HG03159 (cell line): ENCODE measurements at regions not wholly inside any gene's neighbourhood (a gene's known extent, or its start where the extent isn't known, plus 50 kb on each side); places are given as distances from the start of the nearest gene placed in this dataset.

Source experiments
- ATAC-seq: cut with Tn5 transposase; IDR thresholded peaks from one replicate; pipeline ENCODE4 v1.9.1; 2021; ENCODE audit warnings: mild to moderate bottlenecking, moderate library complexity; ENCODE audit not compliant: unreplicated experiment

GRCh38 chr11:36724742-36725385 is 126.8 kb upstream of the RAG2 start:
- ATAC-seq, result peak; percentile 70

- ATAC-seq, result no peak
These were observed 124.4 kb upstream of the RAG2 start for GRCh38 chr11:36722421-36722820.

GRCh38 chr11:36719358-36720107 is 121.5 kb upstream of the RAG2 start:
- ATAC-seq, result no peak

- no peak for ATAC-seq
These were observed 120.4 kb upstream of the RAG2 start for GRCh38 chr11:36718451-36718850.

- ATAC-seq, result no peak
These were observed 115.7 kb upstream of the RAG2 start for GRCh38 chr11:36713715-36714114.

GRCh38 chr11:36711104-36711825 is 113.2 kb upstream of the RAG2 start:
- no peak for ATAC-seq
